GM21515 (cell line): ENCODE measurements at regions not wholly inside any gene's neighbourhood (a gene's known extent, or its start where the extent isn't known, plus 50 kb on each side); places are given as distances from the start of the nearest gene placed in this dataset.
"Not testable (repeated sequence)": the region's sequence is repeated elsewhere in the genome, so short reads cannot be mapped to it uniquely, and the experiment has no call there.

ENCODE experiments used
- ATAC-seq: cut with Tn5 transposase; IDR thresholded peaks from one replicate; pipeline ENCODE4 v1.9.1; 2021; ENCODE audit not compliant: unreplicated experiment

DNA sequence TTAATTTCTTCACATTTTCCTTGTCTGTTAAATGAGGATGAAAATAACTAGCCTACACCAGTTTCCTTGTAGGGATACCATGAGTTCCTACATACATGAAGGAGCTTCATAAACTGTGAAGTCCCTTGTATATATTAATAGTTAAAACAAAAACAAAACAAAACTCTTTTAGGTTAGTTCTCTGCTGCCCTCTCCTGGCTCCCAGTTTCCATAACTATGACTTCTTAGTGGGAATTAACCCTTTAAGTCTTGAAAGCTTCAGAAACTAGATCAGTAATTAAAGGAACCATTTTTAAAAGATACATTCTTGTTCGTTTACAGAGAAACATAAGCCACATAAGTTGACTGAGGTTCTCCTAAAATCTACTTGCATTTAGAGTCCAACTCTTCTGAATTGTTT lies 500.0 kb upstream of the C9orf72 start:
- no peak for ATAC-seq

DNA sequence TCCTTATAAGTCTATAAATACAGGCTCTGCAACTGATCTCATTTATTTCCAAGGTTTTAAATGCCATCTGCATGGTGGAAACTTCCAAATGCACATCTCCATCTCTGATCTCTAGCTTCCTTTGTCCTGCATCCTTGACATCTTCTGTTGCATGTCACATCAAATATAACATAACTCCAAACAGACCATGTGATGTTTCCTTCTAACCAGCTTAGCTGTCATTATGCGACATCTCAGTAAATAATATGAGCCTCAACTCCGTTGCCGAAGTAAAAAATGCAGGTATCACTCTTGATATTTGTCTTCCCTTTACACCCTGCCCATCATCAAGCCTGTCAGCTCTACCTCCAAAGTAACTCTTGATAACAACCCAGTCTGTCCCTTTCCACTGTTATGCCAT lies 506.4 kb upstream of the C9orf72 start:
- ATAC-seq = no peak

DNA sequence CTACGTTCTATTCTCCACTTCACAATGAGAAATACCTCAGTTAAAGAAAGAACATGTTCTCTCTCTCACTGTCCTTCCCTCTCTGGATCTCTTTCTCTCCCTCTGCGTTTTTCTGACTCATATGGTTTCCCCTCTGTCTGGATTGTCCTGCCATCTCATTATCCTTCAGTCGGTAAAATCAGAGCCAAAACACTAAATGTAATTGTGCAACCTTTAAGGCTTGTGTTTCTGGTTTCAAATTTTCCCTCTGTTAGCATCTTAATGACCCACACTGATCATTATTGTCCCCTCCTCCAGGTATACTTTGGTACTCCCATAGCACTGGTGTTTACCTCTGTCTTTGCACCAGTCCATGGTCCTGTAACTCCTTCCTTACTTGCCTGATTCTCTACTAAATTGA lies 509.4 kb upstream of the C9orf72 start:
- no peak for ATAC-seq

DNA sequence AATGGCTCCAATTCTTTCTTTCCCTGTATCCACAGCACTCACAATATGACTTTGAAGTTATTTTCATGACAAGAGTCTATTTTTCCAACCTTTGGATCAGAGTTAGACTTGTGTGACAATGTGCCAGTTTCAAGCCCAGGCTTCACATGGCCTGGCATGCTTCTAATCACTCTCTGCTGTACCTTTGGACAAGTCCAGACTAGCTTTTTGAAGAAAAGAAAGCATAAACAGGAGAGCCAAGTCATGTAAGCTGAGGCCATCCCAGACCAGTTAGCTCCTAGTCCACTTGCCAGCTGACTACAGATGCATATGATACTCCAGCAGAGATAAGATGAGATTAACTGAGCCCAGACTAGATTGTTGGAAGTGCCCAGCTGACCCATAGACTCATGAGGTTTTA lies 513.6 kb upstream of the C9orf72 start:
- no peak for ATAC-seq

DNA sequence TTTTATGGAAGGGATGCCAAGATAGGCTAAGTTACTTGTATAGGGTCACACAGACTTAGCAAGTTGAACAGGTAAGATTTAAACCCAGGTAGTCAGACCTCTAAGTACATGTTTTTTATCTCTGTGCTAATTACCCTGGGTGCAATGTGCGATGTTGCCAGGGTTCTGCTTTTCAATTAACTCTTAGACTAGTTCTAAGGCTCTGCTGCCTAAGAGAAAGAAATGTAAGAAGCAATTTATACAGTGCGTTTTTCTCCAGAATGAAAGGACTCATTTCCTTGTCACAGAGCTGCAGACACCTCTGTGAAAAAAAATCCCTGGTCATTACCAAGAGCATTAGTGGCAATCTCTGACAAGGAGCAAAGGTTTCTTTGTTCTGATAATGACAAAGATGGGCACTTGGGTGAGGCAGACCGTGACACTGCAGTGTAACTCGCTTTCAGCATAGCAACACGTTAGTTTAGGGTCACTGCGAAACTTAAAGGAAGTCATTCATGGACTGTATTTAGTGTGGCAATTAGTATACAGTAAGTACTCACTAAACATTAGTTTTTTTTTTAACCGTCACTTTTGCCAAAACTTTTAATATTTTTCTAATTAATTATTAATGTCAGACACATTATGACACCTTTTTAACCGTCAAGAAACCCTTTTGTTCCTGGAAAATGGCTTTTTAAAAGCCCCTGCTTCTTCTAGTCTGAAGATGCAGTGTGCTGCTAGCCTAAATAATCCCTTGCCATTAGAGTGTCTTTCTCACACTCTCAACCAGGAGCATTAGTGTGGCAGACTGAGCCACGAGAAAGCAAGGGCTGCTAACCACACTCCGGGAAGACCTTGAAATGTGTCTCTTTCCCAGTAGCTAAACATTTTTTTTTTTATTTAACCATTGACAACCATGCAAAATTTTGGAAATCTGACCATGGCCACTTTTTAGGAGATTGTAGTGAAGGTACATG lies 520.0 kb upstream of the C9orf72 start:
- ATAC-seq = no peak

DNA sequence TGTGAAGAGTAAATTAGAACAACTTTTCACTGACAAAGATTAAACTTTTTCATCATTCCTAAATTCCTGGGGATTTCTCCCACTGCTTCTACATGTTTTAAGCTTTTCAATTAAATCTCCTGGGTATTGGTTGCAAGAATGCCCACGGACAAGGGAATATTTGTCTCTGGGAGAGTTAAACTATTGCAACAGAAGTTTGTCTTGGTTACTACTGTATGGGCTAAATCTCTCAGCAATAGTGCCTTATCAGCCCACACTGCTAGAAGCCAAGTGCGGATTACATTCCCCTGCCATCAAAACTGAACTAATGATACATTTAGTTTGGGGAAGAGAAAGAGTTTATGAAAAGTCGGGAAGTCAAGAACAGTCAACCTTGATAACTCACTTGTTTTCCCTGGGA lies 528.2 kb upstream of the C9orf72 start:
- ATAC-seq = no peak

DNA sequence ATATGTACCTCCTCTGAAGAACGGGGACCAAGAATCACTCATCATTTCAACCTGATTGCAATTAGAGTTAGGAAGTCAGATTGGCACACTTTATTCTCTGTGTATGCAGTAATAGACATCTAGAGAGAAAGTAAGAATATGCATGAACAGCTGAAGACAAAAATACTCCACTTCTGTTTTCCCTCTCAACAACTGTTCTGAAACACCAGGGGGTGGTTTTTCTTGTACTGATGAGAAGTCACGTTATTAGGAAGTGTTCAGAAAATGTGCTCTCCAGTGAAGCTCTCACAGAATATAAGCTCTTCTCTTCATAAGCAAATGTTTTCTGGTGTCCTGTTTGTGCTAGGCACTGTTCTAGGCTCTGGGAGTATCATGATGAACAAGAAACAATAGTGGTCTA lies 531.7 kb upstream of the C9orf72 start:
- ATAC-seq = no peak

DNA sequence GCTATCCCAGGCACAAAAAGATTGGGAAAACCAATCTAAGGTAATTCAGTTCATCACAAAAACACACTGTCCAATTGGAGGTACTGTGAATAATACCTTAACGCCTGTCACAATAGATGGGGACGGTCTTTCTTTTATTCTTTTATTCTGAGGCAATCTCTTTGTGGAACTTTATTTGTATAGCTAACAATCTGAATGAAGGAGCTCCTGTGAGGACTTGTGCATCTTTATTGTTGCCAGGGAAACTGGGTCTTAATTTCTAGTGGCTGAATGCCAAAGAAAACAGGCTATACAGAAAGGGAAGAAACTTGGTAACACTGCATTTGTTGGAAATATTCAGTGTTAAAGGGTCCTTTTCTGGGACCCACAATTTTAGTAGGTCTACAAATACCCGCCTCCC lies 546.9 kb upstream of the C9orf72 start:
- no peak for ATAC-seq

DNA sequence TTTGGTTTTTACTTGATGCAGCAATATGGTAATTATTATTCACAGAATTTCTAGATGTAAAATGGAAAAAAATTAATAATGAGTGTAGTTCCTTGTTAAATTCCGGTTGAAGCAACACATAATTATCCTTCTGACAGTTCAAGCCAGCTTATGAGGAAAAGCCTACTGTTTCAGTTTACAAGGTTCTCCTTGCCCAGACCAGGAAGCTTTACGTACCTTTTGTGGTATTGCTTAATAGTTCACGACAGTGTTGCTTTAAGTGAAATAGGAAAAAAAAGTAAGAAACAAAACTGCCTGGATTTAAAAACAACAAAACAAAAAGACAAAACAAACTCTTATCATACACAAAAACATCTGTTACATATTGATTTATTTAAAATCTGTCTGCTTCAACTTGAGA lies 547.3 kb upstream of the C9orf72 start:
- ATAC-seq = no peak

DNA sequence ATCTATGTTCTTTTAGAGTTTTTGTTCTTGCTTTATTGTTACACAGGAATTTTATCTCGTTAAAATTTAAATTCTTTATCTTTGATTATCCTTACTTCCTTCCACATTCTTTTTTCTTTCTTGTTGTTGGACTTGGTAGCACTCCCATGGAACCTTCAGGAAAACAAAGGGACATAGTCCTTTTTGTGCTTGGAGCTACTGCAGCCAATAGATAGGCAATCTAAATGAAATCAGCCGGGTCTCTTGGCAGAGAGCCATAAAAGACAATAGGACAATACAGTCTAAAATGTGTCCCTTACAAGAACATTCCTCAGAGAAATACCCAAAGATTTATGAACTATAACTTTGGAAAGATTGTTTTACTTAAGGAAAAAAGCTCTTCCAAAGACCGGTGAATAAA lies 548.1 kb upstream of the C9orf72 start:
- no peak for ATAC-seq

DNA sequence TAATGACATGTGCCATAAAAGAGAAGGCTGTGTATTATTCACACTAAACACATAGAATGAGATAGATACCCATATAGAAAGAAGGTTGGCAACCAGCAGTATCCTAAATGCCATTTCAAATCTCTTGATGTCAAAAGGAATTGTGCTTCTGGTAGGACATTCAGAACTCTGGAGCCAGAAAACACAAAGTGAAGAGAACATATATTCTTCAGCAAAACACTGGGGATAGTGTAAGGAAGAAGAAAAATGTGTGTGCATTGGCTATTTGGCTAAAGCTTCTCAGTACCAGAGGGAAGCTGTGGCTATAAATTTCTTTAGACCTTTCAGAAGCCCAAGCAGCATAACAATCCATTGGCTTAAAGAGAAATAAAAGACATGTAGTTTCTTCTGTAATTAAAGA lies 551.6 kb upstream of the C9orf72 start:
- no peak for ATAC-seq

DNA sequence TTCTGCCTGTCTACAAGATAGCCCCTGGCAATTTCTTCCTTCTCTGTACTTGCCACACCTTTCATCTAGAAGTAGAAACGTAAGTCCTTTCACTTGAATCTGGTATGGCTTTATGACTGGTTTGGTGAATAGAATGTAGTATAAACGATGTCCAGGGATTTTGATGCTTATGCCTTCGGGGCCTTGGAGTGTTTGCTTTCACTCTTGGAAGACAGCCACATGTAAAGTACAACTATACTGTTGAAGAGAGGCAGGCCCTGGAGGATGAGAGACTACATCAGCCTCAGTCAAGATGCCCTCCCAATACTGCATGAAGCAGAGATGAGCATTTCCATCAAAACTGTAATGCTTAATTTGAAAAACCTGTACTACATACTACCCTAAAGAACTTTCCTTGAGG lies 553.8 kb upstream of the C9orf72 start:
- ATAC-seq = no peak

DNA sequence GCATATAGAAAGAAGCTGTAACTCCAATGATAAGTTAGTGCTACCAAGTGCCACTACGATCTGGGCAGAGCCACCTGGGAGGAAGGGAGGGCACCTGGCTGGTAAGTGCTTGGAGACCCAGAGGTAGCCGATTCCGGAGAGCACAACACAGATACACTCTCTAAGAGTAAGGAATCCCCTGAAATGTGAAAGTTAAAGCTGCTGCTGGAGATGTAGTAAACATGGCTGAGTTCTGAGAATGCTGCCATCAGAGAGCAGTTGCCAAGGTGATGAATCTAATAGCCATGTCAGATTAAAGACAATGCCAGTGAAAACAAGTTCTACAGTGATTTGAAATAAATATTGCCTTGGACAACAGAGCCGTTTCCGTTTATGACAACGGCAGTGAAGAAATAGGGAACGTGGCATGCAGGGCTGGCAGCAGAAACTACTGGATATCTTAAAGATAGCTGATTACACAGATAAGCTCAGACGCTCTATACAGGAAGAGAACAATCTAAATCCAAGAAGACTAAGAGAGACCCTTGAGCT lies 561.2 kb upstream of the C9orf72 start:
- no peak for ATAC-seq

DNA sequence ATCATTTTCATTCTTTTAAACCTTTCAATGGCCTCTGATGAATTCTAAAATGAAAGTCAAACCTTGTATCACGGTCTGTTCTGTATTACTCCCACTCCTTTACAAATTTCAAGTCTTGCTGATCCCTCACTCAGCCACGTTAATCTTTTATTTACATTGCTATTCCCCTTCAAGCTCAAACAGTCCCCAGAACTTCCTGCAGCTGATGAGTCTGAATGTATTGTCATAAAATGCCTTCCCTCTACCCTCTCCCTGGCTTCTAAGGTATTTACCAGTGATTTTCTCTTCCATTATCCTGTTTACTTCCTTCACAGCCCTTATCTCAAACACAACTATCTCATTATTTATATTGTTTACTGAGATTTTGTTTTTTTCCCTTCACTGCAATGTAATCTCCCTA lies 562.3 kb upstream of the C9orf72 start:
- no peak for ATAC-seq

DNA sequence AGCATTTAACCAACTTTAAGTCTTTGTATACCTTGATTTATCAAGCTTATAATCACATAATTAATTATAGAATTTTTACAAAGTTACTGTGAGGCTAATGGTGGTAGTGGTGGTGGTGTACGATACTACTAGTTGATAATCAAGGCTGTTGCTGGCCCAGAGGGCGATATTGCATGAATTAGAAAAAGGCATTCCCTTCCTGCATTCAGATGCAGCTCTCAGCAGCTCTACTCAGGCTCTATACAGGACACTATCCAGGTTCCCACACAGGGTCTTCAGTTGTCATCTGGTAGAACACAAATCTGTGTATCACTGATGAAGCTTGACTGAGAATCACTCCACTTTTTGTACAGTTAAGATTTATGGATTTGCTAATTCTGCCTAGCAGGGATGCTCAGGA lies 562.8 kb upstream of the C9orf72 start:
- ATAC-seq = no peak

DNA sequence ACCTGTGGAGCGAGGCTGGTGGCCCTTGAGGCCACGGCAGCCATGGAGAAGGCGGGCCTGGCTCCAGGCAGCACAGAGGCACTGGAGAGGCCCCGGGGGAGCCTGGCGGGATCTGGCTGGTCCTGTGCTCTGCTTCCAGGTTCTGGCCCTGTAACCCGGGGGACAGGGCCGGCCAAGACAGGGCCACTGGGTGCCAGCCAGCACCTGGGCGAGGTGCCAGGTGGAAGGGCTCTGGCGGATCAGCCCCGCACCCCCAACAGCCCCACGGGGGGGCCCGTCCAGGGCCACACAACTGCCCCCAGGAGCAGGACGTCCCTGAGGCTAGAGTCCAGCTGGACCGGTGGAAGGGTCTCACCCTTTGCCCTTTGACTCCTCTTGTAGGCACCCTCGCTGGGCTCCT lies 574.1 kb upstream of the C9orf72 start:
- not testable (repeated sequence) for ATAC-seq

DNA sequence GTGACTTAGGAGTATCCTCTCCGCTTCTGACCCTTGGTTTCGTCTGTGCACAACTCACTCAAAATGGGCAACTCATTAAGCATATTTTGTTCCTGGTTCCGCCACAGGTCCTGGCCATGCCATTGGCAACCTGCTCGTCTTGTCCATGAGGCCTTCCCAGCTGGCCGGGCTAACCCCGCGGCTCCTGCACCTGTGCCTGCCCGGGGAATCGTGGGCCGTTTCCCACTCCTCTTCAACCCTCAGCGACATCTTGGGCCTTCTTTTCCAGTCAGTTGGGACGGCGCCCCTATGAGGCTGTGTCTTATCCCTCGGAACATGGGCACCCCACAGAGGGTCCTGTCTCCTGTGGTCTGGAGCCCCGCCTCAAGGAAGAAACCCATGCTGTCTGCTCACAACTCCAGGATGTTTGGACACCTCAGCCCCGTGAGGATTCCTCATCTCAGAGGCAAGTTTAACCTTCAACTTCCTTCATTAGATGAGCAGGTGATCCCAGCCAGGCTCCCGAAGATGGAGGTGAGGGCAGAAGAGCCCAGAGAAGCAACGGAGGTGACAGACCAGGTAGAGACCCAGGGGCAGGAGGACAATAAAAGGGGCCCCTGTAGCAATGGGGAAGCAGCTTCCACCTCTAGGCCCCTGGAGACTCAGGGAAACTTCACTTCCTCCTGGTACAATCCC lies 574.8 kb upstream of the C9orf72 start:
- ATAC-seq = not testable (repeated sequence)

DNA sequence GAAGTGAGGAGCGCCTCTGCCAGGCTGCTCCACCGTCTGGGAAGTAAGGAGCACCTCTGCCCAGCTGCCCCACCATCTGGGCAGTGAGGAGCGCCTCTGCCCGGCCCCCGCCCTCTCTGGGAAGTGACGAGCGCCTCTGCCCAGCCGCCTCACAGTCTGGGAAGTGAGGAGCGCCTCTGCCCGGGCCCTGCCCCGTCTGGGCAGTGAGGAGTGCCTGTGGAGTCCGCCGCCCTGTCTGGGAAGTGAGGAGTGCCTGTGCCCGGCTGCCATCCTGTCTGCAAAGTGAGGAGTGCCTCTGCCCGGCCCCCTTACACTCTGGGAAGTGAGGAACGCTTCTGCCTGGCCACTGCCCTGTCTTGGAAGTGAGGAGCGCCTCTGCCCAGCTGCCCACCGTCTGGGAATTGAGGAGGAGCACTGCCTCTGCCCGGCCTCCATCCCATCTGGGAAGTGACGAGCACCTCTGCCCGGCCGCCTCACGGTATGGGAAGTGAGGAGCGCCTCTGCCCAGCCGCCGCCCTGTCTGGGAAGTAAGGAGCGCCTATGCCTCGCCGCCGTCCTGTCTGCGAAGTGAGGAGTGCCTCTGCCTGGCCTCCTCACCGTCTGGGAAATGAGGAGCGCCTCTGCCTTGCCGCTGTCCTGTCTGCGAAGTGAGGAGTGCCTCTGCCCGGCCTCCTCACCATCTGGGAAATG lies 576.2 kb upstream of the C9orf72 start:
- ATAC-seq = not testable (repeated sequence)

DNA sequence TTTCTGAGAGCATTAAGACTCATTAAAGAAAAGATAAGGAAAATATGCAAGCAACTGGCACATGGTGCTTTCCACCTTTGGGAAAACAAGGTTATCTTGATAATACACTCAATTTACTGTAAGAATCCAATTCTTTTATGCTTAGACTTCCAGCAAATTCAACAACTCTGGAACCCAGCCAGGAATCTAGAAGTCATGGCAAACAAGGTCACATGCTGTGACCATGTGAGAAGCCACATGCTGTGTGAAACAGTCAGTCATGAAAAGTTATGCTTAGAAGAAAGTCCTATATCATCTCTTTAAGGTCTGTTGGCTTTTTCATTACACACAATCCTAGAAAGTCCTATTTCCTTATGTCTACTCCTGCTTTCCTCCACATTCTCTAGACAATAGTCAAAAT lies 581.8 kb upstream of the C9orf72 start:
- ATAC-seq = no peak

DNA sequence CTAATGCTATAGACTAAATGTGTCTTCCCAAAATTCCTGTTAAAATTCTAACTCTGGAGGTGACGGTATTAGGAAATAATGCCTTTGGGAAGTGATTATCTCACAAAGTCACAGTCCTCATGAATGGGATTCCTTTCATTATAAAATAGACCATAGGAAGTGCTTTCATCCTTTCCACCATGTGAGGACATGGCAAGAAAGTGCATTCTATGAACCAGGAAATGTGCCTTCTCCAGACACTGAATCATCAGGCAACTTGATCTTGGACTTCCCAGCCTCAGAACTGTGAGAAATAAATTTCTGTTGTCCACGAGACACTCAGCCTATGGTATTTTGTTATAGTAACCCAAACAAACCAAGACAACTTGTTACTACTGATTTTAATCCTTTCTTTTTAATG lies 582.4 kb upstream of the C9orf72 start:
- no peak for ATAC-seq

DNA sequence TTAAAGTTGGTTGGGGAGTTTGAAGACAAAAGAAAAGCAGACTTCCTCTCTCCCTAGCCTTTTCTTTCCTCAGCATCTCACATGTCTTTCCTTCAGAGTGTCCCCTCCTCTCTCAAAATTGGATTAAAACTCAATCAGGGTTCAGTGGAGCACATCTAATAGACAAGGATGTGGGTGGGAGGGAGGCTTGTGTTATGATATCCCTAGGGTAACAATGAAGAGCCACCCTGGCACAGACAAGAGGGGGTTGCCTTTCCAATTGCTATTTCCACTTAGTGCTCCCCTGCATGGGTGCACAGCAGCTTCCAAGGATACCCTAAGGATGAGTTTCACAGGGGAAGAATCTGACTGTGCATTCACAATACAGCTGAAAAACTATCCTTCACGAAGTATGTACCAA lies 585.2 kb upstream of the C9orf72 start:
- no peak for ATAC-seq

DNA sequence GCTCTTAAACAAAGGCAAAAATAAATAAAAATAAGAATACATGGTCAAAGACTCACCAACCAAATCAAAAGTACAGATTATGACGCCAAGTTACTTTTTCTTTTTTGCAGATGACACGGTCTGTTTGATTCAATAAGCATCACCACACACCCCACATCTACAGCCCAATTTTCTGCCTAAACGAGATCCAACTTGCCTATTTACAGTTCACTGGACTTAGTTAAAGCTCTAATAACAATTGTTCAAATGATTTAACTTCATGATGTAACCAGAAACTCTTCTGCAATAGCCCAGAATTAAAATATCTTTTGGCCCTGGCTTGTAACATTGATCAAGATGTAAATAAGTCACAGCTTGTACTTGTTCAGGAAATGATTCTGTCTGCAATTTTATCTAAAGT lies 590.3 kb upstream of the C9orf72 start:
- no peak for ATAC-seq
